ENCODE measurements at regions not wholly inside any gene's neighbourhood (a gene's known extent, or its start where the extent isn't known, plus 50 kb on each side); places are given as distances from the start of the nearest gene placed in this dataset.

GRCh38 chr12:74431801-74432200, 105.8 kb upstream of the ATXN7L3B start:
- TF ChIP-seq, protein P1, sequence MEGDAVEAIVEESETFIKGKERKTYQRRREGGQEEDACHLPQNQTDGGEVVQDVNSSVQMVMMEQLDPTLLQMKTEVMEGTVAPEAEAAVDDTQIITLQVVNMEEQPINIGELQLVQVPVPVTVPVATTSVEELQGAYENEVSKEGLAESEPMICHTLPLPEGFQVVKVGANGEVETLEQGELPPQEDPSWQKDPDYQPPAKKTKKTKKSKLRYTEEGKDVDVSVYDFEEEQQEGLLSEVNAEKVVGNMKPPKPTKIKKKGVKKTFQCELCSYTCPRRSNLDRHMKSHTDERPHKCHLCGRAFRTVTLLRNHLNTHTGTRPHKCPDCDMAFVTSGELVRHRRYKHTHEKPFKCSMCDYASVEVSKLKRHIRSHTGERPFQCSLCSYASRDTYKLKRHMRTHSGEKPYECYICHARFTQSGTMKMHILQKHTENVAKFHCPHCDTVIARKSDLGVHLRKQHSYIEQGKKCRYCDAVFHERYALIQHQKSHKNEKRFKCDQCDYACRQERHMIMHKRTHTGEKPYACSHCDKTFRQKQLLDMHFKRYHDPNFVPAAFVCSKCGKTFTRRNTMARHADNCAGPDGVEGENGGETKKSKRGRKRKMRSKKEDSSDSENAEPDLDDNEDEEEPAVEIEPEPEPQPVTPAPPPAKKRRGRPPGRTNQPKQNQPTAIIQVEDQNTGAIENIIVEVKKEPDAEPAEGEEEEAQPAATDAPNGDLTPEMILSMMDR (conservative IDR thresholded peaks at IDR 0.05; ENCODE audit: low read depth, low read length) = no peak
- H3K4me3 ChIP-seq (ENCODE audit: low read depth, low read length) = no peak overlapping the region
- no peak for DNase-seq (ENCODE audit: low read depth)

DNA sequence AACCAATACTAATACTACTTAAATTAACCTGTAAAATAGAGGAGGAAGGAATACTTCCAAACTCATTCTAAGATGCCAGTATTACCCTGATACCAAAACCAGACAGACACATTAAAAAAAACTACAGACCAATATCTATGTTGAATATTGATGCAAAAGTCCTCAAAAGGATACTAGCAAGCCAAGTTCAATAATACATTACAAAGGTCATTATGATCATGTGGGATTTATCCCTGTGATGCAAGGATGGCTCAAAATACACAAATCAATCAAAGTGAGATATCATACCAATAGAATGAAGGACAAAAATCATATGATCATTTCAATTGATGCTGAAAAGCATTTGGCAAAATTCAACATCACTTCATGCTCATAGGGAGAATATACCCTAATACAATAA, 97.2 kb upstream of the ATXN7L3B start:
- DNase-seq (ENCODE audit: low read depth) = no peak
- TF ChIP-seq, protein P1 (conservative IDR thresholded peaks at IDR 0.05; ENCODE audit: low read depth, low read length) = no peak
- H3K4me3 ChIP-seq (ENCODE audit: low read depth, low read length) = no peak overlapping the region

GRCh38 chr12:74441872-74442271, 95.8 kb upstream of the ATXN7L3B start:
- TF ChIP-seq, protein P1 (conservative IDR thresholded peaks at IDR 0.05; ENCODE audit: low read depth, low read length) = no peak

DNA sequence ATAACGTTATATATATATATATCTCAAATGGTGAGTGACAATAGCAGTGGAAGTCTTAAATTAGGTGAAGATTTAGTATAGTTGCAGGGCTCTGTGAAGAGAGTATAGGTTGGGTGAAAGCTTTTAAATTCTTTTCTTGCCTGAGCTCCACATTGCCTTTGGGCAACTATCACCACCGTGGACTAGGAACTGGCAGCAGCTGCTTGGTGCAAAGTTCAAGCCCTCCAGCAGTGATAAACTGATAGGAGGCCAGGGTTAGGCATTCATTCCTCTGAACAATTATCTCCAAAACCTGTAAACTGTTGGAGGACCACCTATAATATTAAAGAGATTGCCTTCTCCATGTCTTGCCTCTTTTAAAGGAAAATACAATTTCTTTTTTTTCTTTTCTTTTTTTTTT, 91.2 kb upstream of the ATXN7L3B start:
- no peak for DNase-seq (ENCODE audit: low read depth)
- H3K4me3 ChIP-seq (ENCODE audit: low read depth, low read length) = no peak overlapping the region
- TF ChIP-seq, protein P1 (conservative IDR thresholded peaks at IDR 0.05; ENCODE audit: low read depth, low read length) = no peak

More at GRCh38 chr12:74441872-74442271, 95.8 kb upstream of the ATXN7L3B start:
- H3K4me3 ChIP-seq (ENCODE audit: low read depth, low read length) = no peak overlapping the region
- no peak for DNase-seq (ENCODE audit: low read depth)

GRCh38 chr12:74449872-74450271, 87.8 kb upstream of the ATXN7L3B start:
- DNase-seq (ENCODE audit: low read depth) = peak; percentile 19
- TF ChIP-seq, protein P1 (conservative IDR thresholded peaks at IDR 0.05; ENCODE audit: low read depth, low read length) = no peak
- no peak overlapping the region for H3K4me3 ChIP-seq (ENCODE audit: low read depth, low read length)

- no peak for DNase-seq (ENCODE audit: low read depth)
- H3K4me3 ChIP-seq (ENCODE audit: low read depth, low read length) = no peak overlapping the region
- TF ChIP-seq, protein P1 (conservative IDR thresholded peaks at IDR 0.05; ENCODE audit: low read depth, low read length) = no peak
These were observed 83.5 kb upstream of the ATXN7L3B start for GRCh38 chr12:74454109-74454508.

DNA sequence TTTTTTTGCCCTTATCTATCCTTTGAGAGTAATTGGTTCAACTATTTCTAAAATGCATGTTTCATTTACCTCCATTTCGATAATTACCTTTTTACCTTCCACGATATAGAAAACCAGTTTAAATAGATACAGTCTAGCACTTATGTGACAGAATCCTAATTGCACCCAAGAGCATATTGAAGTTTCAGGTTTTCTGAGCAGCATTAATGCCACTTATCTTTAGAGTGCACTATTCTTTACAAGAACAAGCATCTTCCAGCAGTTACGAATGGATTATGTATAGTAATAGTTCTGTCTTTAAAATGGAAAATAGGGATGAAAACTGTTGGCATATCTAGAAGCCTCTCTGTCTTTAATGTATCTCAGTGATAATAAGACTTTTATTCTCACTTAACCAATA, 82.2 kb upstream of the ATXN7L3B start:
- TF ChIP-seq, protein P1 (conservative IDR thresholded peaks at IDR 0.05; ENCODE audit: low read depth, low read length) = no peak
- H3K4me3 ChIP-seq (ENCODE audit: low read depth, low read length) = no peak overlapping the region
- DNase-seq (ENCODE audit: low read depth) = no peak
